GM19463 (cell line): ENCODE measurements at regions not wholly inside any gene's neighbourhood (a gene's known extent, or its start where the extent isn't known, plus 50 kb on each side); places are given as distances from the start of the nearest gene placed in this dataset.

Experiments used
- ATAC-seq: cut with Tn5 transposase; IDR thresholded peaks from one replicate; pipeline ENCODE4 v1.9.1; 2021; ENCODE audit warnings: mild to moderate bottlenecking, moderate library complexity; ENCODE audit not compliant: unreplicated experiment

- ATAC-seq: peak; percentile 61
Observed at GRCh38 chrX:20352935-20353336, 86.2 kb upstream of the RPS6KA3 start.

GRCh38 chrX:20352504-20352903 lies 85.8 kb upstream of the RPS6KA3 start:
- ATAC-seq: no peak

DNA sequence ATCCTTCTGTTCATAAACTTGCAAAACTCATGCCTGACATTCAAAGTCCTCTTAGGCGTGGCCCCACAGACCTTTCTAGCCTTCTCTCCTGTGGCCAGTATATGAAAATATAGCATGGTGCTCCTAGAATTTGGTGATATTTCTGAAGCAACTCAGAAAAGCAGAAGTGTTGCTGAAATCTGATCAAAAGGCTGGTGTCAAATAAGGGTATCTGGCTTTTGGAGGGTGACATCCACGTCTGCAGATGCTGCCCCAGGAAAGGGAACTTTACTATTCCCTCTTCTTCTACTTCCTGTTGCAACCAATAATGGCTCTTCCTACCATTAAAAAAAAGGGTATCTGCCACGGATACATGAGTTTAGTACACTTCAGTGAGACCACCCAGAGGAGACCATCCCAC lies 83.9 kb upstream of the RPS6KA3 start:
- no peak for ATAC-seq

DNA sequence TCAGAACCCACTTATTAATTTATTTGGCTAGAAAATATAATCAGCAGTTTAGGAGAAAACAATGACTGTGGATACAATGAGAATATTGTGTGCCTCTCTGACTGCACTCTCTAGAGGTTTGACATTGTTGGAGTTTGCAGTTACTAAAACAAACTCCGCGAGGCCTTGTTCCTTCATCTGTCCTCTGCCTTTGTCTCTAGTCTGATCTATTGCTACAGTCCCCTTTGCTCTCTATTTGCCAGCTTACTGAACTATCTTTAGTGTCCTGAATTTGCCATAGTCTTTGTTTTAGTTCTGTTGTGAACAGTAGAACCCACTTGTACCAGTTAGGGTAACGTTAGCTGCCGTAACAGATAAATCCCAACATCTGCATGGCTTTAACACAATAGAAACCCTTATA lies 81.4 kb upstream of the RPS6KA3 start:
- no peak for ATAC-seq

GRCh38 chrX:20347481-20347880 lies 80.8 kb upstream of the RPS6KA3 start:
- ATAC-seq: no peak

DNA sequence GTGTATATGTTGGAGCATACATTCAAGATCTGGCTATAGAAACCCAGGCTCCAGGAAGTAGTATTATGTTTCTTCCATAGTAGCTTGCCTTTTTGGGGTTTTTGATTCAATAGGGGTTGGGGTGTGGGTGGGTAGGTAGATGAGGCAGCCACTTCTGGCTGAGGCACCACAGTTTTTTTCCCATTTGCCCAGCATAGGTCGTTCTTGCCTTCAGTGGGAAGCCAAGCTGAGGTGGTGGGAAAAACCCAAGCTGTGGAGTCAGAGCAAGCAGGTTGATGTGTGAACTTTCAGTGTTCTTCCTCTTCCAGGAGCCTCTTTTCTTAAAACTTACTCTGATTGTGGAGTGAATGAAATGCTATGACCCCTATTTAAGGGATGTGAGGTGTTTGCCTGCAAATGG lies 67.0 kb upstream of the RPS6KA3 start:
- no peak for ATAC-seq

- ATAC-seq: no peak
Observed at GRCh38 chrX:20330545-20330944, 63.8 kb upstream of the RPS6KA3 start.

DNA sequence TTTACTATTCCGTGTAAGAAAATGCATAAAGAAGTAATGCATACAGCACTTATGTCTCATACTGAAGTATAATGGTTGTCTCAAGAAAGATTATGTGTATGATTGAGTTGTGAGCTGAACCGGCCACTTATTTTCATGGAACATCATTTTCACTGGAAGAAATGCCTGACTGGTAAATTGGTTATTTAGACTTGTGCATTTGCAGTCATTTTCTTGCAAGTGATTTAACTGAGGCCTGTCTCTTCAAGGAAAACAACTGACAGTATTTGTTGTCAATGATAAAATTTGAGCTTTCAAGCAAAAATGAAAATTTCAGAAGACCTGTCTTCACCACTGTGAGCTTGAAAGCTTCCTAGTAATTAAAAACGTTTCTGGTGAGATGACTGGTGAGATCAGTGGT lies 62.7 kb upstream of the RPS6KA3 start:
- no peak for ATAC-seq

DNA sequence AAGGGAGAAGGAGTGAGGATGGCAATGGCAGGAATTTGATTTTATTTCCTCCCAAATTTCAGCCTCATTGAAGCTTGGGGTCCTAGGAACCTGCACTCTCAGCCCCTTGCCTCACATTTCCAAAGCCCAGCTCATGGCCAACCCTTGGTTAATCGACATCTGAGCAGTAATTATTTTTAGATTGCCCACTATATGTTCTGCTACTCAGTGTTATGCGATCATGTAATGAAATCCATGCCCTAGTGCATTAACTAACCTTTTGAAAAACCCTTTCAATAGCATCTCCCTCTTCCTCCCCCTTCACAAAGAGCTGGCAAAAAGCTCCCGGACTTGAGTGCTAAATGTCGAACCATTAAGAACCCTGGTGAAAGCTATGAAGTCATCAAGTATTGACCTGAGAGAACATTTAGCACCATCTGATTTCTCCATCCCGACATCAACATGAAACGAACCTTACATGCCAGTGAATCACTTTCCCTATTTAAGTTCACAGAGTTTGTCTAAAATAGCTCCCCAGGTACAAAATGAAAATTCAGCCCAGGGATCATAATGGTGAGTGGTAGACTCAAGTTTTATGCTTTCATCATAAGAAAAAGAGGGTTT lies 59.2 kb upstream of the RPS6KA3 start:
- no peak for ATAC-seq

DNA sequence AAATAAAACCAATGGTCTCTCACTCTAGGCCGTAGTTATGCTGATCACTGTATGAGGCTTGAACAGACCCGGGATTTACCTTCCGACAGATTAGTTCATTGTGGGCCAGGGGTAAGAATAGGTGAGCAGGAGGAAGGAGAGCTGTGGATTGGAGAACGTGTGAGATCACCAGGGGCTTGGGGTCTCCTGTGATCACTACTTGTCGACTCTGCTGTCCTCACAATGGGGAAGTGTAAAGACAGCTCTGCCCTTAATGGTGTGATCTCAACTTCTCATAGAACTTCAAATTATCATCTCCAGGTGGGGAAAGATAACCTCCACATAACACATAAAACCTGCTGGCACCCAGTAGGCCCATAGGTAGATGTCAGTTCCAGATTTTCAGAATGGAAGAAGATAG lies 56.2 kb upstream of the RPS6KA3 start:
- no peak for ATAC-seq

DNA sequence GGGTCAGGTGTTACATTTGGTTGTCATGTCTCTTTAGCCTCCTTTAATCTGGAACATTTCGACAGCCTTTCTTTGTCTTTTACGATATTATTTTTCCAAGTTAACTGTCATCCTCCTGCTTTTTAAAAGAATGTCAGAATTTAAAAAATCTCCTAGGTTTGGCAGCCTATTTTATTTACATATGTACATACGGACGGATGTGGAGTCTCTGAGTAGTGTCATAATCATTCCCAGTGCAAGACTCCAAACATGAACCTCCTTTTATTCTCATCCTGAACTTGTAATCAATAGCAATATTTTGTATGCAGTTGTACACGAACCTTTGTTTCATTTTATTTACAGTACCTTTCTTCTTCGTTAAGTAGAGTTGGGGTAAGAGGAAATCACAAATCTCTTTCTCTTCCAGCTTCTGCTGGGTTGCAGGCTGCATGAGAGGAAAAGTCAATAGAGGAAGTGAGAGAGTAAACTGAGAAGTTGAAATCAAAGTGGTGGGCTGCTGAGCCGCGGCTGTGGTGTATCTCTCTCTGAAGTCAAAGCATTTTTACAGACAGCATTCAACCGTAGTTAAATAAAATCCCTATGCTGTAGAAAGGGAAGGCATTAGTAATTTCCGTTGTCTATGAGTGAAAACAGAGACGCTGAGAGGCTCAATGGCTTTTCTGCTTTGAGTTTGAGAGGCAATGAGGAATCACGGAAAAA lies 53.9 kb upstream of the RPS6KA3 start:
- peak; percentile 95 for ATAC-seq

- no peak for ATAC-seq
Observed at GRCh38 chrX:20319054-20319453, 52.3 kb upstream of the RPS6KA3 start.

DNA sequence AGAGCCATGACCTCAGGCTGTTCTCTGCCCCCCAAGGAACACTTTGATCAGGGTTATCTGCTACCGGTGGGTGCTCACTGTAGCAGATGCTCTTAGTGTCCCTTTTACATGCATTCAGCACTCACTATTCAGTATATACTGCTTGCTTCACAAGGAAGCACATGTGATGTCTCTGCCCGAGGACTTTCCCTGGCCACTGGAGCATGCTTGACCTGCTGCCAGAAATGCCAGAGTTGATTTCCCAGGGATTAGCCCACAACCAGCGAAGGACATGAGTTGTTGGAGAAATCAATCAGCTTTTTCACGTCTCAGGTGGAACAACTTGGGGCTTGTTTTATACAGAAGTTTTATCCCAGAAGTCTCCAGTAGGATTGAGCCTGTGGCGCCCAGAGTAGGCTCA lies 51.2 kb upstream of the RPS6KA3 start:
- ATAC-seq: no peak
